GM13977 (cell line): ENCODE measurements at regions not wholly inside any gene's neighbourhood (a gene's known extent, or its start where the extent isn't known, plus 50 kb on each side); places are given as distances from the start of the nearest gene placed in this dataset.

Experiments
- DNase-seq: peaks from one replicate; pipeline ENCODE4 v3.0.0; 2012; ENCODE audit warnings: low spot score
- CTCF ChIP-seq: IDR thresholded peaks from 2 replicates; pipeline ENCODE4 v1.5.1; 2012; ENCODE audit warnings: mild to moderate bottlenecking, control low read depth; ENCODE audit not compliant: insufficient read depth; ENCODE audit errors: extremely low read depth, missing control alignments
- in situ Hi-C: fragments of 300-500 bp; cut with MboI; formaldehyde crosslinking; loops from one replicate; pipeline ENCODE4 v1.12.0; 2022; ENCODE audit warnings: low sequenced_read_pairs, low pct_unique_long_range_greater_than_20kb, mixed read lengths, inconsistent platforms; ENCODE audit not compliant: unreplicated experiment

- no peak for TF ChIP-seq CTCF
- no peak for DNase-seq
- in situ Hi-C loops, result no loop called here
Observed at GRCh38 chr10:75291805-75292204, 56.0 kb upstream of the COMTD1 start.

- TF ChIP-seq CTCF, result no peak
- in situ Hi-C loops, result no loop called here
- DNase-seq, result no peak
Observed at GRCh38 chr10:75288140-75288711, 52.5 kb upstream of the COMTD1 start.

- in situ Hi-C loops, result no loop called here
- DNase-seq, result no peak
- TF ChIP-seq CTCF, result no peak
Observed at GRCh38 chr10:75287697-75288096, 51.9 kb upstream of the COMTD1 start.

- no peak for TF ChIP-seq CTCF
- DNase-seq, result no peak
- in situ Hi-C loops, result no loop called here
Observed at GRCh38 chr10:75286901-75287300, 51.1 kb upstream of the COMTD1 start.
